ENCODE measurements at regions not wholly inside any gene's neighbourhood (a gene's known extent, or its start where the extent isn't known, plus 50 kb on each side); places are given as distances from the start of the nearest gene placed in this dataset.

DNA sequence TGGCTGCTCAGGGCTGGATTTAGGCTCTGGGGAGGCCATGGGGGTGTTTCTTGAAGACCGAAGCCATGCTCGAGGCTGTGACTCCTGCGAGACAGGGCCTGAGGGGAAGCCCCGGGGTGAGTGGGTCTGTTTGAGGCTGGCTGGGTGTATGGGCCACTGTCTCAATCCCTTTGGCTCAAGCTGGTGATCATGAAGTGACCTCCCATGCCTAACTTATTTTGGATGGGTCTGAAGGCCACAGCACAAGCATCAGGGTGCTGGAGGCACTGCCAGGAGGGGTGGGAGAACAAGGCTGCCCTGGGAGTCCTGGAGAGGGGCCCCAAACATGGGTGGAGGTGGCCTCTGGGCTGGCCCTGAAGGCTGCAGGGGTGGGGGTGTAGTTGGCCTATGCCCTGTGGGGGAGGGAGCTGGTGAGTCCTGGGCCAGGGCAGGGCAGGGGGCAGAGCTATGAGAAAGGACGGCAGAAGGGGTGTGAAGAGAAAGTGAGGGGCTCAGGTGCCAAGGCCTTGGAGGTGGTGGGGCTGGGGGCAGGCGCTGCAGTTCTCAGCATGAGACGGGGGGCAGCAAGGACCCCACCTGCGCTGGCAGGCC, 100.9 kb downstream of the KIF26A start:
- TF ChIP-seq, protein P1, sequence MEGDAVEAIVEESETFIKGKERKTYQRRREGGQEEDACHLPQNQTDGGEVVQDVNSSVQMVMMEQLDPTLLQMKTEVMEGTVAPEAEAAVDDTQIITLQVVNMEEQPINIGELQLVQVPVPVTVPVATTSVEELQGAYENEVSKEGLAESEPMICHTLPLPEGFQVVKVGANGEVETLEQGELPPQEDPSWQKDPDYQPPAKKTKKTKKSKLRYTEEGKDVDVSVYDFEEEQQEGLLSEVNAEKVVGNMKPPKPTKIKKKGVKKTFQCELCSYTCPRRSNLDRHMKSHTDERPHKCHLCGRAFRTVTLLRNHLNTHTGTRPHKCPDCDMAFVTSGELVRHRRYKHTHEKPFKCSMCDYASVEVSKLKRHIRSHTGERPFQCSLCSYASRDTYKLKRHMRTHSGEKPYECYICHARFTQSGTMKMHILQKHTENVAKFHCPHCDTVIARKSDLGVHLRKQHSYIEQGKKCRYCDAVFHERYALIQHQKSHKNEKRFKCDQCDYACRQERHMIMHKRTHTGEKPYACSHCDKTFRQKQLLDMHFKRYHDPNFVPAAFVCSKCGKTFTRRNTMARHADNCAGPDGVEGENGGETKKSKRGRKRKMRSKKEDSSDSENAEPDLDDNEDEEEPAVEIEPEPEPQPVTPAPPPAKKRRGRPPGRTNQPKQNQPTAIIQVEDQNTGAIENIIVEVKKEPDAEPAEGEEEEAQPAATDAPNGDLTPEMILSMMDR (IDR thresholded peaks at IDR 0.05 in 2 of 3, conservative IDR thresholded peaks at IDR 0.05 in 1 of 3; ENCODE audit: borderline replicate concordance in 1 of 3, insufficient read depth in 1 of 3, low read depth in 2 of 3, low read length in 2 of 3): no peak
- TF ChIP-seq, protein P2, sequence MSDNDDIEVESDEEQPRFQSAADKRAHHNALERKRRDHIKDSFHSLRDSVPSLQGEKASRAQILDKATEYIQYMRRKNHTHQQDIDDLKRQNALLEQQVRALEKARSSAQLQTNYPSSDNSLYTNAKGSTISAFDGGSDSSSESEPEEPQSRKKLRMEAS (IDR thresholded peaks at IDR 0.05): no peak
- TF ChIP-seq RAD21 (IDR thresholded peaks at IDR 0.05; ENCODE audit: low read depth) (no peak), CEBPB (IDR thresholded peaks at IDR 0.05; ENCODE audit: low read depth) (no peak), CBX3 (IDR thresholded peaks at IDR 0.05; ENCODE audit: low read depth) (no peak), ELF1 (IDR thresholded peaks at IDR 0.05; ENCODE audit: borderline replicate concordance, low read depth) (no peak)
